ENCODE measurements at regions not wholly inside any gene's neighbourhood (a gene's known extent, or its start where the extent isn't known, plus 50 kb on each side); places are given as distances from the start of the nearest gene placed in this dataset.

- WGBS, 2 donors, result 88 to 89% methylated on average over 7 of the region's 7 CpGs
- no peak for ATAC-seq (ENCODE audit: insufficient read depth, low FRiP score)
- no peak for DNase-seq
- no peak for TF ChIP-seq CTCF (IDR thresholded peaks at IDR 0.05; ENCODE audit: control extremely low read depth, extremely low read depth)
- no peaks in the 10 kb centered on the region for H3K9me3 ChIP-seq (ENCODE audit: control insufficient read depth in 4 of 4, insufficient read depth in 3 of 4, low read length in 3 of 4)
- no peaks in the 10 kb centered on the region for H3K27me3 ChIP-seq (ENCODE audit: control insufficient read depth in 3 of 3, insufficient read depth in 3 of 3, low read length in 2 of 3)
- H3K9ac ChIP-seq (ENCODE audit: insufficient read depth in 1 of 2, low read length in 2 of 2), result no peak overlapping the region
- no peak overlapping the region for H3K4me3 ChIP-seq
- no peak overlapping the region for H3K27ac ChIP-seq (ENCODE audit: low read depth in 1 of 2, low read length in 1 of 2)
- H3K36me3 ChIP-seq (ENCODE audit: control insufficient read depth in 4 of 4, insufficient read depth in 4 of 4, low read length in 4 of 4), result no peaks in the 10 kb centered on the region
- no peaks in the 10 kb centered on the region for H3K4me1 ChIP-seq (ENCODE audit: control insufficient read depth in 5 of 5, insufficient read depth in 5 of 5, low read length in 5 of 5)
Measured at GRCh38 chr5:126235628-126236027, 187.6 kb upstream of the GRAMD2B start.

- H3K9ac ChIP-seq (ENCODE audit: insufficient read depth in 1 of 2, low read length in 2 of 2), result no peak overlapping the region
- no peak overlapping the region for H3K4me3 ChIP-seq
- H3K4me1 ChIP-seq (ENCODE audit: control insufficient read depth in 5 of 5, insufficient read depth in 5 of 5, low read length in 5 of 5), result no peaks in the 10 kb centered on the region
- 83 to 88% methylated on average over 2 of the region's 2 CpGs for WGBS, 2 donors
- no peaks in the 10 kb centered on the region for H3K9me3 ChIP-seq (ENCODE audit: control insufficient read depth in 4 of 4, insufficient read depth in 3 of 4, low read length in 3 of 4)
- ATAC-seq (ENCODE audit: insufficient read depth, low FRiP score) (no peak), DNase-seq (peak in 2 of 3 donors; percentile 55 to 71)
- TF ChIP-seq CTCF (IDR thresholded peaks at IDR 0.05; ENCODE audit: control extremely low read depth, extremely low read depth), result no peak
- H3K27ac ChIP-seq (ENCODE audit: low read depth in 1 of 2, low read length in 1 of 2), result no peak overlapping the region
- H3K36me3 ChIP-seq (ENCODE audit: control insufficient read depth in 4 of 4, insufficient read depth in 4 of 4, low read length in 4 of 4), result no peaks in the 10 kb centered on the region
- no peaks in the 10 kb centered on the region for H3K27me3 ChIP-seq (ENCODE audit: control insufficient read depth in 3 of 3, insufficient read depth in 3 of 3, low read length in 2 of 3)
Measured at GRCh38 chr5:126236994-126237393, 186.2 kb upstream of the GRAMD2B start.

- Histone ChIP-seq H3K9ac (ENCODE audit: insufficient read depth in 1 of 2, low read length in 2 of 2) (no peak overlapping the region), H3K27me3 (ENCODE audit: control insufficient read depth in 3 of 3, insufficient read depth in 3 of 3, low read length in 2 of 3) (no peaks in the 10 kb centered on the region), H3K27ac (ENCODE audit: low read depth in 1 of 2, low read length in 1 of 2) (no peak overlapping the region), H3K36me3 (ENCODE audit: control insufficient read depth in 4 of 4, insufficient read depth in 4 of 4, low read length in 4 of 4) (no peaks in the 10 kb centered on the region), H3K4me3 (no peak overlapping the region), H3K9me3 (ENCODE audit: control insufficient read depth in 4 of 4, insufficient read depth in 3 of 4, low read length in 3 of 4) (no peaks in the 10 kb centered on the region), H3K4me1 (ENCODE audit: control insufficient read depth in 5 of 5, insufficient read depth in 5 of 5, low read length in 5 of 5) (no peaks in the 10 kb centered on the region)
- ATAC-seq (ENCODE audit: insufficient read depth, low FRiP score), result no peak
- no peak for TF ChIP-seq CTCF (IDR thresholded peaks at IDR 0.05; ENCODE audit: control extremely low read depth, extremely low read depth)
- WGBS, 2 donors, result 81 to 90% methylated on average over 1 of the region's 1 CpG
- DNase-seq, result no peak
Measured at GRCh38 chr5:126248611-126249010, 174.6 kb upstream of the GRAMD2B start.

- Histone ChIP-seq H3K9ac (ENCODE audit: insufficient read depth in 1 of 2, low read length in 2 of 2) (no peak overlapping the region), H3K36me3 (ENCODE audit: control insufficient read depth in 4 of 4, insufficient read depth in 4 of 4, low read length in 4 of 4) (no peaks in the 10 kb centered on the region), H3K27me3 (ENCODE audit: control insufficient read depth in 3 of 3, insufficient read depth in 3 of 3, low read length in 2 of 3) (no peaks in the 10 kb centered on the region), H3K9me3 (ENCODE audit: control insufficient read depth in 4 of 4, insufficient read depth in 3 of 4, low read length in 3 of 4) (no peaks in the 10 kb centered on the region), H3K4me3 (no peak overlapping the region), H3K27ac (ENCODE audit: low read depth in 1 of 2, low read length in 1 of 2) (no peak overlapping the region), H3K4me1 (ENCODE audit: control insufficient read depth in 5 of 5, insufficient read depth in 5 of 5, low read length in 5 of 5) (no peaks in the 10 kb centered on the region)
- no peak for ATAC-seq (ENCODE audit: insufficient read depth, low FRiP score)
- DNase-seq, result no peak
- no peak for TF ChIP-seq CTCF (IDR thresholded peaks at IDR 0.05; ENCODE audit: control extremely low read depth, extremely low read depth)
- WGBS, 2 donors, result 94 to 95% methylated on average over 3 of the region's 3 CpGs
Measured at GRCh38 chr5:126251024-126251423, 172.2 kb upstream of the GRAMD2B start.

Measured in lung (tissue), 11 donors.